ENCODE measurements at regions not wholly inside any gene's neighbourhood (a gene's known extent, or its start where the extent isn't known, plus 50 kb on each side); places are given as distances from the start of the nearest gene placed in this dataset.

DNA sequence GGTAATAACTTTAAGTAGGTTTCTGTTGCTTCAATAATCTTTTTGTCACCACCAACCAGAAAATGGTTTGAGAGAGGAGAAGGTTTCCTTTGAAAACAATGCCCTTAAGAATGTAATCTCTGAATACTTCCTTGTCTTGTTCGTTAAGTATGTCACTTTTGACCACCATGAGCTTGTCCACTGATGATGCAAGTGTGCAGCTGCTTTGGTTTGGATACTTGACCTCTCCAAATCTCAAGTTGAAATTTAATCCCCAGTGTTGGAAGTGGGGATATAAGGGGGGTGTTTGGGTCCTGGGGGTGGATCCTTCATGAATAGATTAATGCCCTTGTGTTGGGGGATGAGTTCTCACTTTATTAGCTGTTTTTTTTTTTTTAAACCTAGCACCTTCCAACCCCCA, 985.4 kb downstream of the EPHA7 start:
- no peaks in the 10 kb centered on the region for H3K36me3 ChIP-seq (ENCODE audit: low read depth)
- H3K27ac ChIP-seq = no peak overlapping the region
- H3K4me2 ChIP-seq = no peak overlapping the region
- no peaks in the 10 kb centered on the region for H3K27me3 ChIP-seq (ENCODE audit: insufficient read depth, low read depth)
- DNase-seq = no peak
- no peaks in the 10 kb centered on the region for H3K79me2 ChIP-seq (ENCODE audit: low read depth)
- TF ChIP-seq EZH2 (IDR thresholded peaks at IDR 0.05; ENCODE audit: low read depth) = no peak
- TF ChIP-seq, protein P1, sequence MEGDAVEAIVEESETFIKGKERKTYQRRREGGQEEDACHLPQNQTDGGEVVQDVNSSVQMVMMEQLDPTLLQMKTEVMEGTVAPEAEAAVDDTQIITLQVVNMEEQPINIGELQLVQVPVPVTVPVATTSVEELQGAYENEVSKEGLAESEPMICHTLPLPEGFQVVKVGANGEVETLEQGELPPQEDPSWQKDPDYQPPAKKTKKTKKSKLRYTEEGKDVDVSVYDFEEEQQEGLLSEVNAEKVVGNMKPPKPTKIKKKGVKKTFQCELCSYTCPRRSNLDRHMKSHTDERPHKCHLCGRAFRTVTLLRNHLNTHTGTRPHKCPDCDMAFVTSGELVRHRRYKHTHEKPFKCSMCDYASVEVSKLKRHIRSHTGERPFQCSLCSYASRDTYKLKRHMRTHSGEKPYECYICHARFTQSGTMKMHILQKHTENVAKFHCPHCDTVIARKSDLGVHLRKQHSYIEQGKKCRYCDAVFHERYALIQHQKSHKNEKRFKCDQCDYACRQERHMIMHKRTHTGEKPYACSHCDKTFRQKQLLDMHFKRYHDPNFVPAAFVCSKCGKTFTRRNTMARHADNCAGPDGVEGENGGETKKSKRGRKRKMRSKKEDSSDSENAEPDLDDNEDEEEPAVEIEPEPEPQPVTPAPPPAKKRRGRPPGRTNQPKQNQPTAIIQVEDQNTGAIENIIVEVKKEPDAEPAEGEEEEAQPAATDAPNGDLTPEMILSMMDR (conservative IDR thresholded peaks at IDR 0.05) = no peak
- H3K4me1 ChIP-seq (replicated peaks; ENCODE audit: insufficient read depth) = no peaks in the 10 kb centered on the region
- no TSS peak for BruUV-seq (replicated peaks)
- ChIA-PET CTCF (no interaction called here), POLR2A (ENCODE audit: unreplicated experiment) (no interaction called here)
- no peak overlapping the region for H2AFZ ChIP-seq
- H3F3A ChIP-seq (ENCODE audit: insufficient read depth, low read depth) = no peaks in the 10 kb centered on the region
- intact Hi-C loops (cut with micrococcal nuclease; ENCODE audit: unreplicated experiment) = no loop called here
- H4K20me1 ChIP-seq (ENCODE audit: insufficient read depth) = no peaks in the 10 kb centered on the region
- H3K9me2 ChIP-seq (ENCODE audit: insufficient read depth) = no peaks in the 10 kb centered on the region
- no peak overlapping the region for H3K4me3 ChIP-seq
- H3K9me3 ChIP-seq (ENCODE audit: insufficient read depth, low read depth) = no peaks in the 10 kb centered on the region

DNA sequence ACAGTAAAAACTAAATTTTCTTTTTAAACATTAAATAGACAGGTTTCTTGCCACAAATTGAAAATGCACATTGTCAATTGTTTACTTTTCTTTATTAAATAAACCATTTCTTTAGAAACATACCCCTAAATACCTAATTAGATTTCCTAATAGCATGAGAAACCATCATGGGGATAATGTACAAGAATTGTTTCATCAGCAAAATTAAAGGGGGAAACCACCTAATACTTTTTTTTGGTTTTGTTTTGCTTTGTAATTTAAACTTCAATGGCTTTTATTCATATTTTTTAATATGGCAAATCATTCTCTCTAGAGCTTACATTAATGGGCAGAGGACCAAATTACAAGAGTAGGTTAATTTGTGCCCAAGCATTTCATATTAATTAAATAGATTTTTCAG, 987.9 kb downstream of the EPHA7 start:
- POLR2A ChIA-PET (ENCODE audit: unreplicated experiment) = no interaction called here
- BruUV-seq (replicated peaks) = no TSS peak

DNA sequence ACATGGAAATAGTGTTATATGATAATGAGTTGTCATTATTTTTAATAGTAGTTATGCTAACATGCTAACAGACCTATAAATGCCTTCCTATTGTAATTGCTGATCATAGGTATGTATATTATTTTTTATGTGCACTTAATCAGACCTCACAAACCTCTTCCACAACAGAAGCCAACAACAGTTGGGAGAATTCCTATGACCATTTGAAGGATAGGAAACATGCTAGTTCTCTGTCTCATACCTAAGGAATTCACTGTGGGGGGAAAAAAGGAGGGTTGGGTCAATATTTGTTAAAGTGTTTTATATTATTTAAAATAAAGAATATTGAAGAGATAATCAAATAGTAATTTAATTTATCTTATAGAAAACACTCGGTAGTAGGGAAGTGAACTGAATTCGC, 990.9 kb downstream of the EPHA7 start:
- BruUV-seq (replicated peaks) = no TSS peak
- Histone ChIP-seq H3K79me2 (ENCODE audit: low read depth) (no peaks in the 10 kb centered on the region), H3K36me3 (ENCODE audit: low read depth) (no peaks in the 10 kb centered on the region), H4K20me1 (ENCODE audit: insufficient read depth) (no peaks in the 10 kb centered on the region), H2AFZ (no peak overlapping the region), H3K27ac (no peak overlapping the region), H3K4me3 (no peak overlapping the region), H3K27me3 (ENCODE audit: insufficient read depth, low read depth) (no peaks in the 10 kb centered on the region), H3K9me3 (ENCODE audit: insufficient read depth, low read depth) (no peaks in the 10 kb centered on the region), H3F3A (ENCODE audit: insufficient read depth, low read depth) (no peaks in the 10 kb centered on the region), H3K4me1 (replicated peaks; ENCODE audit: insufficient read depth) (no peaks in the 10 kb centered on the region), H3K9me2 (ENCODE audit: insufficient read depth) (no peaks in the 10 kb centered on the region), H3K4me2 (no peak overlapping the region)
- no peak for TF ChIP-seq EZH2 (IDR thresholded peaks at IDR 0.05; ENCODE audit: low read depth)
- TF ChIP-seq, protein P1 (conservative IDR thresholded peaks at IDR 0.05) = no peak
- DNase-seq = no peak
- POLR2A ChIA-PET (ENCODE audit: unreplicated experiment) = no interaction called here
- CTCF ChIA-PET = no interaction called here
- intact Hi-C loops (cut with micrococcal nuclease; ENCODE audit: unreplicated experiment) = no loop called here

More for the DNA sequence above, 987.9 kb downstream of the EPHA7 start:
- no peak for DNase-seq
- Histone ChIP-seq H3K4me2 (no peak overlapping the region), H3F3A (ENCODE audit: insufficient read depth, low read depth) (no peaks in the 10 kb centered on the region), H3K4me3 (no peak overlapping the region), H3K79me2 (ENCODE audit: low read depth) (no peaks in the 10 kb centered on the region), H3K36me3 (ENCODE audit: low read depth) (no peaks in the 10 kb centered on the region), H2AFZ (no peak overlapping the region), H4K20me1 (ENCODE audit: insufficient read depth) (no peaks in the 10 kb centered on the region), H3K9me2 (ENCODE audit: insufficient read depth) (no peaks in the 10 kb centered on the region), H3K9me3 (ENCODE audit: insufficient read depth, low read depth) (no peaks in the 10 kb centered on the region), H3K4me1 (replicated peaks; ENCODE audit: insufficient read depth) (no peaks in the 10 kb centered on the region), H3K27me3 (ENCODE audit: insufficient read depth, low read depth) (no peaks in the 10 kb centered on the region), H3K27ac (no peak overlapping the region)
- TF ChIP-seq EZH2 (IDR thresholded peaks at IDR 0.05; ENCODE audit: low read depth) = no peak
- TF ChIP-seq, protein P1 (conservative IDR thresholded peaks at IDR 0.05) = no peak
- CTCF ChIA-PET = no interaction called here
- intact Hi-C loops (cut with micrococcal nuclease; ENCODE audit: unreplicated experiment) = no loop called here
